HFFc6 (cell line): ENCODE measurements at regions not wholly inside any gene's neighbourhood (a gene's known extent, or its start where the extent isn't known, plus 50 kb on each side); places are given as distances from the start of the nearest gene placed in this dataset.

Experiments
- DNase-seq: peaks from one replicate; pipeline ENCODE4 v3.0.0-alpha.2; 2018
- H3K27ac Mint-ChIP-seq: 2 replicates; pipeline ENCODE4 v1.8.0; 2020; ENCODE audit warnings: mild to moderate bottlenecking, mixed read lengths
- H3K27me3 Mint-ChIP-seq: 2 replicates; pipeline ENCODE4 v1.8.0; 2021; ENCODE audit warnings: mild to moderate bottlenecking, moderate library complexity, mixed read lengths; ENCODE audit not compliant: insufficient read depth
- H3K36me3 Mint-ChIP-seq: 2 replicates; pipeline ENCODE4 v1.8.0; 2021; ENCODE audit warnings: low read depth, mixed read lengths
- H3K4me1 Mint-ChIP-seq: 2 replicates; pipeline ENCODE4 v1.8.0; 2020; ENCODE audit warnings: low read depth, mixed read lengths
- H3K4me3 Mint-ChIP-seq: 2 replicates; pipeline ENCODE4 v1.8.0; 2020; ENCODE audit warnings: mild to moderate bottlenecking, moderate library complexity, mixed read lengths
- H3K9me3 Mint-ChIP-seq: 2 replicates; pipeline ENCODE4 v1.8.0; 2020; ENCODE audit warnings: mild to moderate bottlenecking, mixed read lengths
- CTCF ChIP-seq: fragments of 200-600 bp; sonication (generic); IDR thresholded peaks from 2 replicates; pipeline ENCODE4 v1.5.0; 2021; ENCODE audit warnings: antibody characterized with exemption, mild to moderate bottlenecking

- TF ChIP-seq CTCF, result no peak
- H3K4me3 Mint-ChIP-seq, result no peak overlapping the region
- DNase-seq, result no peak
- H3K27ac Mint-ChIP-seq, result no peak overlapping the region
- no peaks in the 10 kb centered on the region for H3K36me3 Mint-ChIP-seq
- H3K9me3 Mint-ChIP-seq, result no peaks in the 10 kb centered on the region
- peaks cover 19% of the 10 kb centered on the region for H3K27me3 Mint-ChIP-seq
- H3K4me1 Mint-ChIP-seq, result peaks cover 14% of the 10 kb centered on the region
Observed at GRCh38 chr3:87788516-87788915, 270.3 kb downstream of the CGGBP1 start.

GRCh38 chr3:87780811-87781210, 278.0 kb downstream of the CGGBP1 start:
- no peaks in the 10 kb centered on the region for H3K9me3 Mint-ChIP-seq
- DNase-seq, result no peak
- H3K4me1 Mint-ChIP-seq, result no peaks in the 10 kb centered on the region
- no peak overlapping the region for H3K27ac Mint-ChIP-seq
- no peak for TF ChIP-seq CTCF
- no peak overlapping the region for H3K4me3 Mint-ChIP-seq
- no peaks in the 10 kb centered on the region for H3K36me3 Mint-ChIP-seq
- peaks cover 2% of the 10 kb centered on the region; the same call in 1 of the 2 replicates for H3K27me3 Mint-ChIP-seq

- H3K4me1 Mint-ChIP-seq, result no peaks in the 10 kb centered on the region
- H3K27ac Mint-ChIP-seq, result no peak overlapping the region
- H3K9me3 Mint-ChIP-seq, result no peaks in the 10 kb centered on the region
- H3K27me3 Mint-ChIP-seq, result no peaks in the 10 kb centered on the region; the same call in 1 of the 2 replicates
- no peaks in the 10 kb centered on the region for H3K36me3 Mint-ChIP-seq
- no peak for DNase-seq
- no peak overlapping the region for H3K4me3 Mint-ChIP-seq
- TF ChIP-seq CTCF, result no peak
Observed at GRCh38 chr3:87778876-87779275, 279.9 kb downstream of the CGGBP1 start.

GRCh38 chr3:87771337-87772192, 287.2 kb downstream of the CGGBP1 start:
- Mint-ChIP-seq H3K36me3 (no peaks in the 10 kb centered on the region), H3K27me3 (peaks cover 3% of the 10 kb centered on the region), H3K4me3 (no peak overlapping the region), H3K27ac (no peak overlapping the region), H3K4me1 (no peaks in the 10 kb centered on the region), H3K9me3 (no peaks in the 10 kb centered on the region)
- peak; percentile 87 for TF ChIP-seq CTCF
- peak; percentile 68 for DNase-seq

- no peak for DNase-seq
- H3K27me3 Mint-ChIP-seq, result peaks cover 4% of the 10 kb centered on the region
- no peak overlapping the region for H3K4me3 Mint-ChIP-seq
- no peaks in the 10 kb centered on the region for H3K36me3 Mint-ChIP-seq
- no peak overlapping the region for H3K27ac Mint-ChIP-seq
- H3K9me3 Mint-ChIP-seq, result no peaks in the 10 kb centered on the region
- TF ChIP-seq CTCF, result no peak
- no peaks in the 10 kb centered on the region for H3K4me1 Mint-ChIP-seq
Observed at GRCh38 chr3:87766721-87767120, 292.1 kb downstream of the CGGBP1 start.
